ENCODE measurements at regions not wholly inside any gene's neighbourhood (a gene's known extent, or its start where the extent isn't known, plus 50 kb on each side); places are given as distances from the start of the nearest gene placed in this dataset.
"Not testable (repeated sequence)": the region's sequence is repeated elsewhere in the genome, so short reads cannot be mapped to it uniquely, and the experiment has no call there.

- DNase-seq: no peak
Measured at GRCh38 chr6:68052234-68052633, 582.8 kb upstream of the ADGRB3 start.

GRCh38 chr6:68049562-68049961 is 585.5 kb upstream of the ADGRB3 start:
- DNase-seq: no peak

- no peak for DNase-seq
Measured at GRCh38 chr6:68046756-68047155, 588.3 kb upstream of the ADGRB3 start.

GRCh38 chr6:68046302-68046701 is 588.8 kb upstream of the ADGRB3 start:
- no peak for DNase-seq

- DNase-seq: no peak
Measured at GRCh38 chr6:68045193-68045592, 589.9 kb upstream of the ADGRB3 start.

DNA sequence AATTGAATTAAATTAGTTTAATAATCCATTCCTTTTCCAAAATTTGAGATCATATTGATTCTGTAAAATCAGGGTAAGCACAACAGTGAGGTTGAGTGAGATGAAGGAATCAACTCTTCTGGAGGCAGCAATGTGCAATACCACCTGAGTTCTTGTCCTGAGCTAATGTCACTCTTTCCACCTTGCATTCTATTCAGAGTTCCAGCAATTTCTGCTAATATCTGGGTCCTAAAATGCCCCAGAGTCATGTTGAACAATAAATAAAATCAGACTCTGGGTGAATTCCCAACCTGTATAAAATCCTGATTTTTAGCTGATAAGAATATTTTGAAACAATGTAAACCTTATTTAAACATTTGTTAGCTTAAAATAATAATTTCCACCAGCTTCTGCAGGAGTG is 590.8 kb upstream of the ADGRB3 start:
- DNase-seq: no peak

DNA sequence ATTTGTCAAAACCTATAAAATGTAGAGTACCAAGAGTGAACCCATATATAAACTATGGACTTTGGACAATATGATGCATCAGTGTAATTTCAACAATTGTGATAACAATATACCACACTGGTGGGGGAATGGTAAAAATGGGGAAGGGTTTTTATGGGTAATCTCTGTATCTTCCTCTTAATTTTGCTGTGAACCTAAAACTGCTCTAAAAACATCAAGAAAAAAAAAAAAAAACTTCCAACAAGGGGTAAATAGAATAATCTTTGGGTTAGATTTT is 592.0 kb upstream of the ADGRB3 start:
- DNase-seq: no peak

GRCh38 chr6:68042339-68043121 is 592.6 kb upstream of the ADGRB3 start:
- DNase-seq: no peak

DNA sequence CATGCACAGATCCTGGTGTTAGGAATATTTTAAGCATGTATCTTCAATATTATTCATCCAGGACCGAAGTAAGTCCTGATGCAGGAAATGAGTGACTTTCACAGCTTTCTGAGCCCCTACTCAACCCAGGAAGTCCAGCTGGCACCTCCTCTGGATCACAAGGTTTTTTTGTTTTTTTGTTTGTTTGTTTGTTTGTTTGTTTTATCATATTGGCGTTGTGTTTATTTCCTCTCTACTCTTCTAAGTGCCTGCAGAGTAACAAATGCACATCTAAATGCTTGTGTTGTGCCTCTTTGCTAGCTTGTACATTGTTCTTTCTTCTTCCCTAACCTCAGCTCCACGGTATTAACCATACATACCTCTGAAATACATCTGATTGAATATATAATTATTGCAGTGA is 594.3 kb upstream of the ADGRB3 start:
- DNase-seq: no peak

- no peak for DNase-seq
Measured at GRCh38 chr6:68040312-68040778, 594.7 kb upstream of the ADGRB3 start.

DNA sequence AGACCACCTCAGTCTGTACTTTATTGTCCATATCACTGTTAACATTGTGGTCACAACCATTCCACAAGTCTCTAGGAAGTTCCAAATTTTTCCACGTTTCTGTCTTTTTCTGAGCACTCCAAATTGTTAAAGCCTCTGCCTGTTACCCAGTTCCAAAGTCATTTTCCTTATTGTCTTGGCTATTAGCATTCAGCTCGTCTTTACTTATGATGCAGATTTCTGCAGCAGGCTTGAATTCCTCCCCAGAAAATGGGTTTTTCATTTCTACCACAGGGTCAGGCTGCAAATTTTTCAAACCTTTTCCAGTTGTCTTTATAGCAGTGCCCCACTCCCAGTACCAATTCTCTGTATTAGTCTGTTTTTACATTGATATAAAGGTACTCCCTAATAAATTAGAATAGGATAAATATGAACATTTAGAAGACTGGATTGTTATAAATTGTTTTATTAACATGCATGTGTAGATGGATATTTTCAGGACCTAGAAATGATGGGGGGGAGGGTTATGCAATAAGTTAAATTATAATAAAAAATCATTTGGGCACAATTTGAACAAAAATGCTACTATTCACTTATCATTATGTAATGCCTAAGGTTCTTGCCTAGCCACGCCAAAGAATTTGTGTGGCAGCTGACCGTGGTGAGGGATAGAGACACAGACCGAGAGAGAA is 595.3 kb upstream of the ADGRB3 start:
- no peak for DNase-seq

GRCh38 chr6:68038815-68039408 is 596.2 kb upstream of the ADGRB3 start:
- DNase-seq: no peak

- no peak for DNase-seq
Measured at GRCh38 chr6:68032217-68032616, 602.9 kb upstream of the ADGRB3 start.

GRCh38 chr6:68031054-68031453 is 604.0 kb upstream of the ADGRB3 start:
- DNase-seq: no peak

- no peak for DNase-seq
Measured at GRCh38 chr6:68026483-68026882, 608.6 kb upstream of the ADGRB3 start.

DNA sequence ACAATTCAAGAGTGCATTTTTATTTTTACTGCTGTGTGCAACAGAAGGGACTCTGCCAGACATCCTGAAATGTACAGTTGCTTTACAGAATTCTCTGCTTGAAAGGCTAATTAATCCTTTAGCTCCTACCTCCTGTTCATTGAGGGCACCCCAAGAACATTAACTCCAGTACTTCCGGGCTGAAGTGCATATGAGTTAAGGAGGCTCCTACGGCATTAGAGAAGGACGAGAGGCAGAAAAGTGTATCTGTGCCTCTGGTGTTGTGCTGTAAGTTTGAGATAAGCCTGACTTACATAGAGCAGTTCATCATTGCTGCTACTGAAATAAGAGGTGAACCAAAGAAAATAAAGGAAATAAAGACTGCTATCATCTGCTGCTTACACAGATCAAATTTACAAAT is 609.3 kb upstream of the ADGRB3 start:
- DNase-seq: no peak

- no peak for DNase-seq
Measured at GRCh38 chr6:68024570-68025269, 610.4 kb upstream of the ADGRB3 start.

GRCh38 chr6:68022968-68023367 is 612.1 kb upstream of the ADGRB3 start:
- DNase-seq: not testable (repeated sequence)

DNA sequence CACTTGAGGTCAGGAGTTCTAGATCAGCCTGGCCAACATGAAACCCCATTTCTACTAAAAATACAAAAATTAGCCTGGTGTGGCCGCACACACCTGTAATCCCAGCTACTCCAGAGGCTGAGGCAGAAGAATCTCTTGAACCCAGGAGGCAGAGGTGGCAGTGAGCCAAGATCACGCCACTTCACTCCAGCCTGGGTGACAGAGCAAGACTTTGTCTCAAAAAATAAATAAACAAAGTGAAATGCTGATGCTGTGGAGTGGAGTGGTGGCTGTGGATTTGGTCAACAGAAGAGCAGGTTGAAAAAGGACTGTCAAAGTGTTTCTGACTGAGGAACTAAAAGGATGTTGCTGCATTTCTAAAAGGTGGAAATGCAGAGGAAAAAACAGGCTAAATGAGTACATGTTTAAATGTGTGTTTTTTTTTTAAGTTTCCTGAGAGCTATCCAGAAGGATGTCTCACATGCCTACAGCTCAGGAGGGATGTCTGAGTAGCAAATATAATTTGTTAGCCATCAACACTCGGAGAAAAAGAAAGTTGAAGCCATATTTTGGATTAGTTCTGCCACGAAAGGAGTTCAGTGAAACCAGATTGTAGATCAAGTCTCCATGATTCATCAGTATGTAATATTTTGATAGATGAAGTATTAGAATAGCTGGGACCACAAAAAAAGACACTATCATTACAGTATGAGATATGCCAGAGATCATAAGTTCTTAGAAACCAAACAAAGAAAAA is 621.1 kb upstream of the ADGRB3 start:
- no peak for DNase-seq

DNA sequence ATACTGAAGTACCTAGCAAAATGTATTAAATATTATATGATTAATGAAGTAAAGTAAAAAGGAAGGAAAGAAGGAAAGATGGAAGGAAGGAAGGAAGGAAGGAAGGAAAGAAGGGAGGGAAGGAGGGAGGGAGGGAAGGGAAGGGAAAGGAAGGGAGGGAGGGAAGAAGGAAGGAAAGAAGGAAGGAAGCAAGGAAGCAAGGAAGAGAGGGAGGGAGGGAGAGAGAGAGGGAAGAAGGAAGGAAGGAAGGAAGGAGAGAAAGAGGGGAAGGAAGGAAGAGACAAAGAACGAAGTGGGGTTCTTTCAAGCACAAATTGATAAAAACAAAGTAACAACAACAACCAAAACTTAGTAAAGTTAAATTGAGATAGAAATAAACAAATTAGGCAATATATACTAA is 622.3 kb upstream of the ADGRB3 start:
- no peak for DNase-seq

GRCh38 chr6:68010936-68011335 is 624.1 kb upstream of the ADGRB3 start:
- DNase-seq: no peak

DNA sequence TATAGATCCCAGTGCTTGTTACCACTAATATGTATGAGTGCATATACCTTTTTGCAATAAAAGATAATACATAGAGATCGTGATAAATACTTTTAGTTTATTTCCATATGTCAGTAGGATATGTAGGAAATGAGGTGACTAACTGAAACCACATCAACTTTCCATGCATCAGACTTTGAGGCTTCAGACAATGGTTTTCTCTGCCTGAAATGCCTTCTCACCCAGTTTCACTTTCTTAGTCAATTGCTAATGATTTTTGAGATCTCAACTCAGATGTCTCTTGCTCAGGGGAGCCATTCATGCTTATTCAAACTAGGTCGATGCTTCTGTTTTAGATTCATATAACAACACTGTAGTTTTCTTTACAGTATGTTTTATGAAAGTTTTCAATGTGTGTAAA is 626.6 kb upstream of the ADGRB3 start:
- DNase-seq: no peak

- DNase-seq: no peak
Measured at GRCh38 chr6:68007717-68008116, 627.4 kb upstream of the ADGRB3 start.
